ENCODE measurements at regions not wholly inside any gene's neighbourhood (a gene's known extent, or its start where the extent isn't known, plus 50 kb on each side); places are given as distances from the start of the nearest gene placed in this dataset.

GRCh38 chr15:81888748-81889484, 156.9 kb downstream of the MEX3B start:
- TF ChIP-seq POLR2A (IDR thresholded peaks at IDR 0.05; ENCODE audit: low read depth, low read length) (no peak), FOS (IDR thresholded peaks at IDR 0.05; ENCODE audit: borderline replicate concordance, insufficient read depth, low read length) (no peak), CTCF (IDR thresholded peaks at IDR 0.05; ENCODE audit: extremely low read depth in 1 of 2, insufficient read depth in 1 of 2, low read depth in 1 of 2, low read length in 2 of 2) (no peak), EZH2 (IDR thresholded peaks at IDR 0.05; ENCODE audit: borderline replicate concordance, low read depth, low read length, severe bottlenecking) (no peak), MYC (IDR thresholded peaks at IDR 0.05; ENCODE audit: low read depth, low read length) (no peak), POLR2AphosphoS5 (IDR thresholded peaks at IDR 0.05; ENCODE audit: insufficient read depth, low read depth, low read length) (no peak), JUN (IDR thresholded peaks at IDR 0.05; ENCODE audit: borderline replicate concordance, insufficient read depth, insufficient read length, low read depth) (no peak), GATA2 (IDR thresholded peaks at IDR 0.05; ENCODE audit: insufficient read depth, insufficient read length, low read depth, low read length) (no peak)
- TF ChIP-seq, protein P1, sequence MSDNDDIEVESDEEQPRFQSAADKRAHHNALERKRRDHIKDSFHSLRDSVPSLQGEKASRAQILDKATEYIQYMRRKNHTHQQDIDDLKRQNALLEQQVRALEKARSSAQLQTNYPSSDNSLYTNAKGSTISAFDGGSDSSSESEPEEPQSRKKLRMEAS (IDR thresholded peaks at IDR 0.05; ENCODE audit: insufficient read depth, insufficient read length) = no peak
- dilution Hi-C loops (cut with MboI; ENCODE audit: extremely low pct_ligation_motif_present, low sequenced_read_pairs) = no loop called here

More at GRCh38 chr15:81888748-81889484, 156.9 kb downstream of the MEX3B start:
- DNase-seq (ENCODE audit: low read depth, low spot score) (no peak), FAIRE-seq (no peak)
- H3K27me3 ChIP-seq (ENCODE audit: control insufficient read depth in 2 of 2, insufficient read depth in 2 of 2, low read length in 2 of 2) = no peaks in the 10 kb centered on the region
- POLR2A ChIA-PET = no interaction called here
- H4K20me1 ChIP-seq (replicated peaks; ENCODE audit: control insufficient read depth, extremely low read depth, insufficient read depth, low read length) = no peaks in the 10 kb centered on the region
- BruUV-seq (replicated peaks) = no TSS peak
- H2AFZ ChIP-seq (ENCODE audit: low read depth, low read length) = no peak overlapping the region
- no peaks in the 10 kb centered on the region for H3K36me3 ChIP-seq (ENCODE audit: control insufficient read depth in 2 of 2, extremely low read depth in 1 of 2, insufficient read depth in 2 of 2, low read length in 2 of 2)
- no peak overlapping the region for H3K9ac ChIP-seq (replicated peaks; ENCODE audit: extremely low read depth, insufficient read depth, low read length)
- H3K27ac ChIP-seq (ENCODE audit: insufficient read depth, low read depth, low read length) = no peak overlapping the region
- no peak overlapping the region for H3K4me3 ChIP-seq (replicated peaks in 1 of 3; ENCODE audit: insufficient read depth in 1 of 3, low read depth in 1 of 3, low read length in 3 of 3)
- intact Hi-C loops (cut with micrococcal nuclease) = no loop called here
- H3K9me1 ChIP-seq (replicated peaks; ENCODE audit: control insufficient read depth, extremely low read depth, insufficient read depth, low read length) = no peaks in the 10 kb centered on the region
- CTCF ChIA-PET = no interaction called here
- no peaks in the 10 kb centered on the region for H3K4me1 ChIP-seq (ENCODE audit: control insufficient read depth, extremely low read depth, insufficient read depth, low read length)
- H3K9me3 ChIP-seq (replicated peaks; ENCODE audit: control insufficient read depth, insufficient read depth, low read length) = no peaks in the 10 kb centered on the region
- no peak overlapping the region for H3K4me2 ChIP-seq (ENCODE audit: insufficient read depth, low read length)
- H3K79me2 ChIP-seq (ENCODE audit: control insufficient read depth, insufficient read depth, low read length) = no peaks in the 10 kb centered on the region
